Stimulated activated CD8-positive, alpha-beta memory T cell treated with anti-CD3 and anti-CD28 coated beads, Interleukin-15, amount 100 ng/mL, for 48 hours (primary cell): ENCODE measurements at regions not wholly inside any gene's neighbourhood (a gene's known extent, or its start where the extent isn't known, plus 50 kb on each side); places are given as distances from the start of the nearest gene placed in this dataset.
"Not testable (repeated sequence)": the region's sequence is repeated elsewhere in the genome, so short reads cannot be mapped to it uniquely, and the experiment has no call there.

Experiments
- DNase-seq, 2 donors: peaks; one replicate each; pipeline ENCODE4 v3.0.0-alpha.2; 2020; ENCODE audit warnings: low read depth in 2 of 2

- DNase-seq = no peak
Observed at GRCh38 chr18:40365526-40365925, 1589.5 kb upstream of the PIK3C3 start.

DNA sequence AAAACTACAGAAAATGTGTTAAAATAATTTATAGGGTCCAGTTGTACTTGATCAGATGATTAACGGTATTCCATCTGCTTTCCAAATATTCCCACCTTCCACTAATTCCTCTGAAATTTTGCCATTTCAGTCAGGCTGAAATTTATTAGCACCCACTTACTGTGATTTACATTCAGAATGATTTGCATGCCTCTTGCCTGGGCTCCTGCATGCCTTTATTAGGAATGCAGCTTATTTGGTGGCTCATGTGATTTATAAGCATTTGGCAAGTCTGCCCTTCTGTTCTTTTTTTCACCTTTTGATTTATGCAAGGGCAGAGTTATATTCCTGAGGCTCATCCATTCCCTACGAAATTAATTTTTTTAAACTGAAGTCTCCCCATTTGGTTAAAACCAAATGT, 1594.5 kb upstream of the PIK3C3 start:
- DNase-seq = no peak

GRCh38 chr18:40357536-40357935, 1597.5 kb upstream of the PIK3C3 start:
- DNase-seq = no peak

DNA sequence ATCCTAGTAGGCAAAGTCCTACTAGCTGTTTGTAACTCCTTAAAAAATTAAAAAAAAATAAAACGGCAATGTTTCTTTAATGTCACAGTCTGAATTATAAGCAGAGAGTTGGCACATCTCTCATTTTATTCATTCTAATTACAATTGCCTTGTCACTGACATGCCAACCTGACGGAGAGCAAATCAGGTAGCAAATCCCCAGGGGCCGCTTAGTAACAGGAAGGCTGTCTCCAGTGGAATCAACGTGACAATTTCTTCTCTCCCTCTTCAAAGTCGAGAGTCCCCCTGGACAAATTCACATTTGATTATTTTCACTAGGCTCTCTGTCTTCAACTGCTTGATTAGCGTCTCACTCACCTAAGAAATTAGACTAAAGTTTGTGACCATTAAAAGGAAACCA, 1598.9 kb upstream of the PIK3C3 start:
- no peak for DNase-seq

GRCh38 chr18:40355726-40356125, 1599.3 kb upstream of the PIK3C3 start:
- no peak for DNase-seq

DNA sequence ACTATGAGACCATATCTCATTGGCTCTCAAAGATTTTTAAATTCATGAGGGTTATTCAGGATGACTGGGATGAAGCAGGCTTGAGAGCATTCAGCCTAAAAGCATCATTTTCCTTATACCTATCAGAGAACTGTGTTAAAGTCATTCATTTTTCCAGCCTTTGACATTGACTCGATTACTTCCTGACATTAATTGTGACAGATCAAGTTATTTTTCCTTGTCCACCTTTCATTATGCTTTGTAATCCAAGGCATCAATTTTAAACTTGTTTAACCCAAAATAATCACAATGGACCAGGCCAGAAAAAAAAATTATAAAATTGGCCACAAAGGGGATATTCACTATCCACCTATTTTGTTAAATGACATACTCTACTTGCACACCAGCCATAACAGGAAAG, 1606.8 kb upstream of the PIK3C3 start:
- DNase-seq = no peak

- no peak for DNase-seq
Observed at GRCh38 chr18:40347261-40347660, 1607.8 kb upstream of the PIK3C3 start.

- DNase-seq = no peak
Observed at GRCh38 chr18:40346146-40346545, 1608.9 kb upstream of the PIK3C3 start.

DNA sequence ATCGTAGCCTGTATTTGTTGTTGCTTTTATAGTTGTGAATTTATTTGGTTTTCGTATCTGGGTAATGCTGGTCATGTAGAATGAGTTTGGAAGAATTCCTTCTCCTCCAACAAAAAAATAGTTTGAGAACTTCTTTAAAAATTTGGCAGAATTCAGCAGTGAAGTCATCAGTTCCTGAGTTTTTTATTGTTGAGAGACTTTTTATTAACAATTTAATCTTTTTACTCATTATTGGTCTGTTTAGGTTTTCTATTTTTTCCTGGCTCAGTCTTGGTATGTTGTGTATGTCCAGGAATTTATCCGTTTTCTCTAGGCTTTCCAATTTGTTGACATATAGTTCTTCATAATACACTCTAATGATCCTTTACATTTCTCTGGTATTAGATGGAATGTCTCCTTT, 1613.3 kb upstream of the PIK3C3 start:
- no peak for DNase-seq

GRCh38 chr18:40338284-40338683, 1616.8 kb upstream of the PIK3C3 start:
- DNase-seq = no peak

GRCh38 chr18:40326985-40327384, 1628.0 kb upstream of the PIK3C3 start:
- DNase-seq = no peak

DNA sequence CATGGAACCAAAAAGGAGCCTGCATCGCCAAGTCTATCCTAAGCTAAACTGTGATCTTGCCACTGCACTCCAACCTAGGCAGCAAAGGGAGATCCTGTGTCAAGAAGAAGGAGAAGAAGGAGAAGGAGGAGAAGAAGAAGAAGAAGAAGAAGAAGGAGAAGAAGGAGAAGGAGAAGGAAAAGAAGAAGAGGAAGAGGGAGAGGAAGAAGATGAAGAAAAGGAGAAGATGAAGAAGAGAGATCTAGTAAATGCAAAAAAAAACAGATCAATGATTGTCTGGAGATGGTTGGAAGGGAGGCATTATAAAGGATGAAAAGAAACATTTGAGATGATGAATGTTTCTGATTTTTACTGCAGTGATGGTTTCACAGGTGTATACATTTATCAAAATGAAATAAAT, 1629.0 kb upstream of the PIK3C3 start:
- no peak for DNase-seq

DNA sequence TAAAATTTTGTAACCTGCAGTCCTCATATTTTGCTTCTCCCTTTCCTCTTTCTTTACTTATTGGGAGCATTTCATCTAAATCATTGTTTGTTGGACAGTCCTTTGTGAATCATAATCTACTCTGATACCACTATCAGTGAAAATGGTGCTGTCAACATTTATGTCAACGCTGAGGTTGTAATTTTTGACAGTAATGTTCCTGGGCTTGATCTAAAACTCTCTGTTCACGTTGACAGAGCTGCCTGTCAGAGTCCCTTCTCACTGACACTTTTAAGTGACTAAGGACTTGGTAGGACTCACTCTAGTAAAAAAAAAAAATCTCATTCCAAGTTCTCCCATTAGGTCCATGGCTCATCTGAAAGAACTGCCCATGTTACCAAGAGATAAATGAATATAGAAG, 1640.8 kb upstream of the PIK3C3 start:
- DNase-seq = no peak

- DNase-seq = no peak
Observed at GRCh38 chr18:40313030-40313642, 1641.9 kb upstream of the PIK3C3 start.

DNA sequence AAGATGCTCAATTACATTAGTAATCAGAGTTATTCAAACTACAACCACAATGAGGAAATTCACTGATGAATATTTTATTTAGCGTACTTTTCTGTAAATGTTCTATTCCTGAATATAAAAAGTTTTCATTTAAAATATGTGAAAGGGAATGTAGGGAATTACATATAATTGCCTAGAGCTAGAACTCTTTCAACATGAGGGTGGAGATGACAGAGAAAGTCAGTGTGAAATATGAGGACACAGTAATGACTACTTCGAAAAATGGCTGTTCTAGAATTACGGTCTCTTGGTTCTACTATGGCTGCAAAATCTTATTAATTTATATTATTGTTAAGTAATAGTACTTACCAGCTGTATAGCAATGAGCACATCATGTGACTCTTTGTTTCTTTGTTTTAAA, 1647.4 kb upstream of the PIK3C3 start:
- DNase-seq = no peak

DNA sequence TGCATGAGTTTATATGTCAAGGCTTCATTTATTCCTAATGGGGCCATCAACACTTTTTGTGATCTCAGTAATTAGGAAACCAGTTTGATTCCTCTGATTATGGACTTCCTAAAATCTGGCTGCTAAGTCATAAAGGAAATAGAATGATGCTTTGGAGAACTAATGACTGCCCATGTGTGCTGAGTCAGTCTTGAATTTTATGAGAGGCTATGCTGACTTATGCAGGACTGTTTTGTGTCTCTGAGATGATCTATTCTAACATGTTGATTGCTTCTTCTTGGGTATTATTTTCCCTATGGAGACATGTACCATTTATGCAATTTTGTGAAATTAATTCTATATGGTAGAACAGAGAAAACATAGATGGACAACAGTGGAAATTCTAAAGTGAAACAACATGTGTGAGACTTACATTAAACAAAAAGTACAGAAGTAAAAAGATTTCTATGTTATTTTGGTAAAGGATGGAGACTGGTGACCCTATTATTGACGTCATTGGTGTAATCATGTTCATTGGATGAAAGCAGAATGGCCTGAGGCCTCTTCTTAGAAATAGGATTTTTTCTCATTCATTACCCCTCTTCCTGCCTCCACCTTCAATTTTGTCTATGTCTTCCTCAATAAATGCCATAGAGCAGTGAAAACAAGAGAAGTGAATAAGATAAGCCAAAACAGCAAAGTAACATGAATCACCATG, 1658.2 kb upstream of the PIK3C3 start:
- DNase-seq = no peak

DNA sequence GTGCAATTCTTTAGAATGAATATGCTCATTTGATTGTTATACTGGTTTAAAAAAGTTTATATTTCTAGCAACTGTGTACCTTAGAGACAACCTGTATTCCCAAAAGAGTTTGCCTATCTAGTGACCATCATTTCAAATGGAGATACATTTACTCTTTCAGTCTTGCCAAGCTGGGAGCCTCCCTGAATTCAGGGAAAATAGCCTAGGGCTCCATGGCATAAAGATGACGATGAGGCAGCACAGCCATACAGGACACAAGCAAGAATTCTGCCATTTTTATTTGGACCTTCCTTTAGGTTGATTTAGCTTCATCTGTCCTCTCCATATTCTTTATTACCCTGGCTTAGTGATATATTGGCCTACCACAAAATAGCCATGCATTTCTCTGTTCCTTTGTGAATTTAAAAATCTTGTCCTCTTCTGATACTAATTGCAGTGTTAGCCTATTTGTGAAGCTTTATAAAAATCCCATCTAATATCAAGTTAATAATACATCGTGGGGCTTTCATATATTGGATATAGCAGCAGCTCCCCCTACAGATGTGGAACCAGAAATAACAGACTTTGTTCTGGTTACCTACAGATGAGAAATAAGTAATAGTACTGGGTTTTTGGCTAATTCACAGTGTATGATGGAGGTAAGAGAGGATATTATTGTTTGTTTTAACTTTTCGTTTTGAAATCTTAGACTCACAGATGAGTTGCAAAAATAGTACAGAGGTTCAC, 1661.9 kb upstream of the PIK3C3 start:
- no peak for DNase-seq

DNA sequence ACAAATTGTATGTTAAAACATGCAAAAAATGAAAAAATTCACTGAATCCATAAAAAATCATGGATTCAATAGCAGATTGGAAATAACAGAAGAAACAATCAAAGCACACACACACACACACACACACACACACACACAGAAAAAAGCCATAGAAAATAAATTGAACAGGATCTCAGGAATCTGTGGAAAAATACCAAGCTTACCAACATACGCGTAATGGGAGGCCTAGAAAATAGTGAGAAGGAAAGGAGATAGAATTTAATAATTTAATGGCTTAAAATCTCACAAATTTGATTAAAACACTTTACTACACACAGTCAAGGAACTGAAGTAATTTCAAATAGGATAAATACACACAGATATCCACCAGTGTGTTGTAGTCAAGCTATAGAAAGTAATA, 1671.5 kb upstream of the PIK3C3 start:
- no peak for DNase-seq

DNA sequence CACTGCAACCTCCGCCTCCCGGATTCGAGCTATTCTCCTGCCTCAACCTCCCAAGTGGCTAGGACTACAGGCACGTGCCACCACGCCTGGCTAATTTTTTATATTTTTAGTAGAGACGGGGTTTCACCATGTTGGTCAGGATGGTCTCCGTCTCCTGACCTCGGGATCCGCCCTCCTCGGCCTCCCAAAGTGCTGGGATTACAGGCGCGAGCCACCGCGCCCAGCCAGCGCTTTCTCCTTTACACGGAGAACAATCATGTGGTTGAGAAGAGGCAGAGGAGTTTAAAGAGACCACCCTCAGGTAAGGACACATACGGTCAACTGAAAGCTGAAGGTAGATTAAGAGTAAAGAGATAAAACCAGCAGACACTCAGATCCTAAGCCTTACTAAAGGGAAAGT, 1673.7 kb upstream of the PIK3C3 start:
- not testable (repeated sequence) for DNase-seq

DNA sequence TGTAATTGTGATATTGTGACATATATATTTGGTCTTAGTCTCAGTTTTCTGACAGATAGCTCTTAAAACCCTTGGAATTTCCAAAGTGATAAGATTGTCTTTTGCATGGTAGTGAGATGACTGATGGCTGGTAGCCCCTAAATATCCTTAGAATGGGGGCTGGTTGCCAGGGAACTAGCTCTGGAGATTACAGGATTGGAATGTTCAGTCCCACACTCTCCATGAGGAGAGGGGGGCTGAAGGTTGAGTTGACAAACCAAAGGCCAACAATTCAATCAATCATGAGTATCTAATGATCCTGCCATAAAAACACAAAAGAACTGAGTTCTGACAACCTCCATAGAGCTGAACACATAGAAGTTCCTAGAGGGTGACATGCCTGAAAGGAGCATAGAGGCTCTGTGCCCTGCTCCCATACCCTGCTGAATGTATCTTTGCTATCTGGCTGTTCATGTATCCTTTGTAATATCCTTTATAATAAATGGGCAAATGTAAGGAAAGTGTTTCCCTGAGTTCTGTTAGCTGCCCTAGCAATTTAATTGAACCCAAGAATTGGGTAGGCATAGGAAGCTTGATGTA, 1680.3 kb upstream of the PIK3C3 start:
- DNase-seq = no peak

GRCh38 chr18:40272630-40273231, 1682.3 kb upstream of the PIK3C3 start:
- no peak for DNase-seq

DNA sequence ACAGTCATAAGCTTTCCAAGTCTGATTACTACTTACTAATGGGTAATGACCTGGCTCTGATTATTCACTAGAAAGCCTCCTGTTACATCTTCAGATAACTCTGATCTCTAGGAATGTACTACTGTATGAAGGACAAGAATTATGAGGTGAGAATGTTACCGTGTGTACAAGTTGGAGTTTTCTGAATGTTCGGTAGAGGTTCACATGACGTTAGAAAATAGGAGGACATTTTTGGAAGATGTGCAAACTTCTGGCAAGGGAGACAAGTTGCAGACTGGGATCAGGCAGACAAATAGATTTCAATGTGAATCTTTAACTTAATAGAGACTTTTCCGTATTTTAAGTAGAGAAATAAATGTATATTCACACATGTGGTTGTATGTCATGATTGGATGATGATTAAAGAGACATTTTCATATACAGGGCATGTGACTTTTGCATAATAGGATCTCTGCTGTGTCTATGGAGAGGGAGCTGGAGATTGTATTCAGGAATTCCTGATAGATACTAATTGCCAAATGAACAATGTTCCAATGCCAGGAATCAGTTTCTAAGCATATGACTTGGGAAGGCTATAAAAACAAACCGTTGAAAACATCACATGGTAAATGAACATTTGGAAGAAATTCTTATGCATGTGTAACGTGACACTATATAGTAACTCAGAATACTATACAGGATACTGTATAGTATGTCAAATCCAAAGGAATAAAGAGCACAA, 1695.8 kb upstream of the PIK3C3 start:
- DNase-seq = no peak
